ENCODE measurements at regions not wholly inside any gene's neighbourhood (a gene's known extent, or its start where the extent isn't known, plus 50 kb on each side); places are given as distances from the start of the nearest gene placed in this dataset.
"Not testable (repeated sequence)": the region's sequence is repeated elsewhere in the genome, so short reads cannot be mapped to it uniquely, and the experiment has no call there.

- DNase-seq (ENCODE audit: low read depth, low spot score) = no peak
Observed at GRCh38 chr6:4656106-4656505, 120.1 kb upstream of the CDYL start.

GRCh38 chr6:4655196-4656025 lies 120.8 kb upstream of the CDYL start:
- no peak for DNase-seq (ENCODE audit: low read depth, low spot score)

- no peak for DNase-seq (ENCODE audit: low read depth, low spot score)
Observed at GRCh38 chr6:4653141-4653540, 123.1 kb upstream of the CDYL start.

- no peak for DNase-seq (ENCODE audit: low read depth, low spot score)
Observed at GRCh38 chr6:4651831-4652467, 124.3 kb upstream of the CDYL start.

- DNase-seq (ENCODE audit: low read depth, low spot score) = no peak
Observed at GRCh38 chr6:4649728-4650127, 126.5 kb upstream of the CDYL start.

- DNase-seq (ENCODE audit: low read depth, low spot score) = no peak
Observed at GRCh38 chr6:4647414-4648365, 128.5 kb upstream of the CDYL start.

GRCh38 chr6:4645713-4646360 lies 130.4 kb upstream of the CDYL start:
- DNase-seq (ENCODE audit: low read depth, low spot score) = no peak

- DNase-seq (ENCODE audit: low read depth, low spot score) = no peak
Observed at GRCh38 chr6:4644996-4645395, 131.2 kb upstream of the CDYL start.

DNA sequence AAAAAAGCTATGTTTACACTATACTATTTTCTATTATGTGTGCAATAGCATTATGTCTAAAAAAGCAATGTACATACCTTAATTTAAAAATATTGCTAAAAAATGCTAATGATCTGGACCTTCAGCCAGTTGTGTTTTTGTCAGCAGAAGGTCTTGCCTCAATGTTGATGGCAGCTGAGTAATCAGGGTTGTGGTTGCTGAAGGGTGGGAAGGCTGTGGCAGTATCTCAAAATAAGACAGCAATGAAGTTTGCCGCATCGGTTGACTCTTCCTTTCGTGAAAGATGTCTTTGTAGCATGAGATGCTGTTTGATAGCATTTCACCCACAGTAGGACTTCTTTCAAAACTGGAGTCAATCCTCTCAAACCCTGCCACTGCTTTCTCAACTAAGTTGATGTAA lies 134.7 kb upstream of the CDYL start:
- DNase-seq (ENCODE audit: low read depth, low spot score) = no peak

GRCh38 chr6:4640139-4640538 lies 136.1 kb upstream of the CDYL start:
- DNase-seq (ENCODE audit: low read depth, low spot score) = no peak

- no peak for DNase-seq (ENCODE audit: low read depth, low spot score)
Observed at GRCh38 chr6:4638641-4639040, 137.6 kb upstream of the CDYL start.

DNA sequence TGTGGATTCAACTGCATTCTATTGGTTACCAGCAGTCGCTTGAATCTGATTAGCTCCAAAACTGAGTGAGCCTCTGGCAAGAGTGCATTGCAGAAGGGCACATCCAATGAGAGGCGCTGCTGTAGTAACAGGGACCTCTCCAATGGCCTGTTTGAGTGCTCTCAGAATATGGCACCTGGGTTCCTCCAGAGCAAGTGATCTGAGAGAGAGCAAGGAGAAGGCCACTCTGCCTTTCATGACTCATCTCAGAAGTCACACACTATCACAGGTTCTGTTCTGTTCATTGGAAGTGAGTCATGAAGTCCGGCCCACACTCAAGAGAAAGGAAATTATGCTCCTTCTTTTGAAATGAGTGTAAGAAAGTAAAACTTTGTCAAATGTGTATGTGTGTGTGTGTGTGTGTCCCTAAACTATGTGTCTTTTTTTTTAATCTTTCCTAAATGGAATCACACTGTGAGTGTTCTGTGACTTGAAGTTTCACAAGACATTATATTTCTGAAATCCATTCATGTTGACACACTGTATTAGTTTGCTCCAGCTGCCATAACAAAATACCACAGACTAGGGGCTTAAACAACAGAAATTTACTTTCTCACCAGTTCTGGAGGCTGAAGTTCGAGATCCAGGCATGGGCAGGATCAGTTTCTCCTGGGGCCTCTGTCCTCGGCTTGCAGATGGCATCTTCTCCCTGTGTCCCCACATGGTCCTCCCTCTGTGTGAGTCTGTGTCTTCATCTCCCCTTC lies 138.3 kb upstream of the CDYL start:
- no peak for DNase-seq (ENCODE audit: low read depth, low spot score)

DNA sequence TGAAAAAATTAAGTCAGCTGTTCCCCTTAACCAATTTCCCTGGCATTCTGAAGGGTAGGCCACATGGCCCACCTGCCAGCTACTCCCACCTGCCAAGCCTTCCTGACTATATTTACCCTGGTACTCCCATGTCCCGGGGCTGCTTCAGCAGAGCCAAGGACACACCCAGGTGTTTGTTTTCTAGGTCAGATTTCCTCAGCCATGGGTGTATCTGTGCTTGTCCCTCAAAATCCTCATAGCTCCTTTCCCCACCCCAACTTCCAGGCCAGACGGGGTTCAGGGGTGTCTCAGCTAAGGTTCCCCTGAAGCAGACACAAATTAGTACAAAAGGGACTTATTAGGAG lies 139.4 kb upstream of the CDYL start:
- no peak for DNase-seq (ENCODE audit: low read depth, low spot score)

- no peak for DNase-seq (ENCODE audit: low read depth, low spot score)
Observed at GRCh38 chr6:4636191-4636880, 139.9 kb upstream of the CDYL start.

GRCh38 chr6:4635666-4636065 lies 140.5 kb upstream of the CDYL start:
- no peak for DNase-seq (ENCODE audit: low read depth, low spot score)

DNA sequence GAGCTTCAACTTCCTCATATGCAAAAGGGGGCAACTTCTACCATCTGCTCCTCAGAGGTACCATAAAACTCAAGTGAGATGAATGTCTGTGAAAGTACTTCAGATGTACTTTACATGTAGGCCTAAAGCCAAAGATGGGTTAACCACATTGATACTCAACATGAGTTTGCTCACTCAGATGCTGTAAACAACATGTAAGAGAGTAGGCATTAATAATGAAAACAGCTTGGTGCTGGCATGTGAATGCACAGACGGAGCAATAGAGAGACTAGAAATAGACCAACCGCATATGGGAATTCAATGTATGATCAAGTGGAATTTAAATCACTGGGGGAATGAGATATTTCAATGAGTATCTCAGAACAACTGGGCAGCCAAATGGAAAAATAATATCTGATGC lies 143.8 kb upstream of the CDYL start:
- no peak for DNase-seq (ENCODE audit: low read depth, low spot score)

GRCh38 chr6:4629789-4630188 lies 146.4 kb upstream of the CDYL start:
- not testable (repeated sequence) for DNase-seq (ENCODE audit: low read depth, low spot score)

DNA sequence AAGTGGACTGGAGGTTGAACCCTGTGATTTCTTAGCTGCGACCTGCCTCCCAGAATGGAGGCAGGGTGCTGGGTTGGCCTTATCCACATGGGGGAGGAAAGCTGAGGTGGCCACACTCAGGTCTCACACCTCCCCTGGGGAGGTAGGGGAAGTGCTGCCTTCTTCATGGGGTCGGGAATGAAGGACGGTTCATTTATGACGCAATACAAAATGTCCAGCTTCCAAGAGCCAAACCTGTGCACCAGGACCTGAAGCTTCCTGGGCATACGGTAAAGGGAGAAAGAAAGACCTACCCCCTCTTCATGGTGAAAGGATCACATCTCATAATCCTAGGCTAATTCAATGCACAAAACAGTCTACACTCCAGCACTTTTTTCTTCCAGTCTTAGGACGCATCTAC lies 150.6 kb upstream of the CDYL start:
- no peak for DNase-seq (ENCODE audit: low read depth, low spot score)

- DNase-seq (ENCODE audit: low read depth, low spot score) = no peak
Observed at GRCh38 chr6:4624726-4625125, 151.5 kb upstream of the CDYL start.
